NCI-H82 treated with DMSO at 0.1 percent for 48 hours (cell line): ENCODE measurements at regions not wholly inside any gene's neighbourhood (a gene's known extent, or its start where the extent isn't known, plus 50 kb on each side); places are given as distances from the start of the nearest gene placed in this dataset.
A peak's percentile ranks its signal among the peaks of the same experiment; 100 is the strongest.
"Not testable (repeated sequence)": the region's sequence is repeated elsewhere in the genome, so short reads cannot be mapped to it uniquely, and the experiment has no call there.

Experiments
- DNase-seq: peaks from one replicate; lab custom pipeline; 2025; ENCODE audit not compliant: unreplicated experiment; lab: John Stamatoyannopoulos, UW

DNA sequence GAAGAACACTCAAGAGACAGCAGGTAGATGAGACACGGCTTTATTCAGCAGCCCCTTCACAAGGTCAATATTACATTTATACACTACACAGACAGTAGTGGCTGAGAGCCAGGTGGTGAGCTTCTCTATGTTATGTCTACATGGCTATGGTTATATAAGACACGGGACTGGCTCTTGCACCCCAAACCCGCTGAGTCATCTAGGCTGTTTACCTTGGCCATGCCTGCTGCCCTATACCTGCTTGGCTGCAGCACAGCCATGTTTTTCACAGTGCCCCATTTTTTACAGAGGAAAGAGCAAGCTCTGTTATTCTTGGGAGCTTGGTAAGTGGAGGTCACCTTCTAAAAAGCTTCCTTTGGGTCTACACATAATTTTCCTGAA, 231.6 kb downstream of the IGSF11 start:
- no peak for DNase-seq

DNA sequence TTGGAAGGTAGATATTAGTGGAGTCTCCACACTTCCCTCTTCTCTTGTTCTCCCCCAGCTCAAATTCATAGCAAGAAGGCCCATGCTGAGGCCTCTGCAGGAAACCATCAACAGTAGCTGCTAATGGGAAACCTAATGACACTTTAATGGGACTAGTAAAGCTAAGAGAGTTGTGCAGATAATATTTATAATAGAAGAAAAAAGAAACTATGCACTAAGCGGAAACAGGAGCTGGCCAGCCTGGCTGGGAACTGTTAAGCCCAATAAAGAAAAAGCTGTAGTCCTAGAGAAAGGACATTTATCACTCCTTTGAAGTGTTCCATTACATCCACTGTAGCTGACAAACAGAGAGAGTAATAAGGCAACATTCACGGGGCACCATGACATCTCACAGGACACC, 229.6 kb downstream of the IGSF11 start:
- no peak for DNase-seq

DNA sequence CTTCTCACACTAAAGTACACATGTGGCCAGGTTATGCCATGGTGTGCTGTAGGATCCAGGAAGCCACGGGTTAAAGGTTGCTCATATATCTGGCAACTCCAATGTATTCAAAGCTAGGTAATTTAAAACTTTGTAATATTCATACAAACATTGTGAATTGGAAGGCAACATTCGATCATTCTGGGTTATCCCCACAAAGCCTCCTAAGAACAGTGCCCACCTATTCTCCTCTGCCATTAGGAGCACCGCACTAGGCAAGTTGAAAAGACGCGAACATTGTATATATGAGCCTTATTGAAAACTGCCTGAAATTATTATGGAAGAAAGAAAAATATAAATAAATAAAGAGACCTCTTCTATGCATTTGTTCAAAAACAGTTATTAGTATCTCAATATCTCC, 228.2 kb downstream of the IGSF11 start:
- DNase-seq, result no peak

DNA sequence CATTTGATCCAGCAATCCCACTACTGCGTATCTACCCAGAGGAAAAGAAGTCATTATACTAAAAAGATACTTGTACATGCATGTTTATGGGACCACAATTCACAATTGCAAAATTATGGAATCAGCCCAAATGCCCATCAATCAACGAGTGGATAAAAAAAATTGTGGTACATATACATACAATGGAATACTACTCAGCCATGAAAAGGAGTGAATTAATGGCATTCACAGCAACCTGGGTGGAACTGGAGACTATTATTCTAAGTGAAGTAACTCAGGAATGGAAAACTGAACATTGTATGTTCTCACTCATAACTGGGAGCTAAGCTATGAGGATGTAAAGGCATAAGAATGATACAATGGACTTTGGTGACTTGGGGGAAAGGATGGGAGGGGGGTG, 227.3 kb downstream of the IGSF11 start:
- DNase-seq, result not testable (repeated sequence)

DNA sequence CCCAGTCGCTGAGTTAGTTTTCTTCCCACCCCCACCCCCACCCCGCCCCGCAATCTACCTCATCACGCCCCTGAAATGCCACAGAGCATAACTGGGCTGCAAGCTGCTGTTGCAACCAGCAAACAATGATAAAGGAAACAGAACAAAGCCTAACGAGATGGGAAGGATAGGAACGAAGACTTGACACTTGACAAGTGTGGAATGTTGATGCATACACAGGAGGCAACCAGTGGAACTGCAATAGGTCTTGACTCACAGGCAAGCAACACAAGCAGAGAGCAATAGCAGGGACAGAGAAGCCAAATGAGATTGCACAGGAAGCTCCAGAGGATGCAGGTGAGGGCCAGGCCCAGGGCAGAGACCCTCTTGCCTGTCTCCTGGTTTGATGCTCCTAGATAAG, 225.9 kb downstream of the IGSF11 start:
- DNase-seq, result no peak

DNA sequence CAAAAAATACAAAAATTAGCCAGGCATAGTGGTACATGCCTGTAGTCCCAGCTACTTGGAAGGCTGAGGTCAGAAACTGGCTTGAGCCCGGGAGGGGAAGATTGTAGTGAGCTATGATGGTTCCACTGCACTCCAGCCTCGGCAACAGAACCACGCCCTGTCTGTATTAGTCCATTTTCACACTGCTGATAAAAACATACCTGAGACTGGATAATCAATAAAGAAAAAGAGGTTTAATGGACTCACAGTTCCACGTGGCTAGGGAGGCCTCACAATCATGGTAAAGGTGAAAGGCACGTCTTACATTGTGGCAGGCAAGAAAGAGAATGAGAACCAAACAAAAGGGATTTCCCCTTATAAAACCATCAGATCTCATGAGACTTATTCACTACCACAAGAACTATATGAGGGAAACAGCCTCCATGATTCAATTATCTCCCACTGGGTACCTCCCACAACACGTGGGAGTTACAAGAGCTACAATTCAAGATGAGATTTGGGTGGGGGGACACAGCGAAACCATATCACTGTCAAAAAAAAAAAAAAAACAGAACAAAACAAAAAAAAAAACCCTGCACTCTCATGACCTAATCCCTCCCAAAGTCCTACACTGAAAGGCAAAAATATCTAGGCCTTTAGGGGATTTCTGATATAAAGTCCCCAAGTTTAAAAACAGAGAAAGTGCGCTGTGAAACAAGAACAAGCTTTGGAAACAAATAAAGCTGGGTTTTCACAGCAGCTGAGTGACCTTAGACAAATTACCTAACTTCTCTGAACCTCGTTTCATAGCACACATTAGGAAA, 224.7 kb downstream of the IGSF11 start:
- DNase-seq, result no peak

DNA sequence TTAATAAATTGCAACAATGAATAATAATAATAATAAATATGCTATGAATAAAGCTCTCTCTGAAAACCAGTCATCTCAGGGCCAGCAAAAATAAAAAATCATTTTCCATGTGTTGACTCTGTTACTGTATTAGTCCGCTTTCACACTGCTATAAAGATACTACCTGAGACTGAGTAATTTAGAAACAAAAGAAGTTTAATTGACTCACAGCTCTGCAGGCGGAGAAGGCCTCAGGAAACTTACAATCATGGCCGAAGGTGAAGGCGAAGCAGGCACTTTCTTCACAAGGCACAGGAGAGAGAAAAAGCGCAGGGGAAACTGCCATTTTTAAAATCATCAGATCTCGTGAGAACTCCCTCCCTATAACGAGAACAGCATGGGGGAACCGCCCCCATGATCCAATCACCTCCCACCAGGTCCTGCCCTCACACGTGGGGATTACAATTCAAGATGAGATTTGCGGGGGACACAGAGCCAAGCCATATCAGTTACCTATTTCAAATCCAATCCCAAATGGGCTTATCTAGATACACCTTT, 224.1 kb downstream of the IGSF11 start:
- DNase-seq, result no peak

DNA sequence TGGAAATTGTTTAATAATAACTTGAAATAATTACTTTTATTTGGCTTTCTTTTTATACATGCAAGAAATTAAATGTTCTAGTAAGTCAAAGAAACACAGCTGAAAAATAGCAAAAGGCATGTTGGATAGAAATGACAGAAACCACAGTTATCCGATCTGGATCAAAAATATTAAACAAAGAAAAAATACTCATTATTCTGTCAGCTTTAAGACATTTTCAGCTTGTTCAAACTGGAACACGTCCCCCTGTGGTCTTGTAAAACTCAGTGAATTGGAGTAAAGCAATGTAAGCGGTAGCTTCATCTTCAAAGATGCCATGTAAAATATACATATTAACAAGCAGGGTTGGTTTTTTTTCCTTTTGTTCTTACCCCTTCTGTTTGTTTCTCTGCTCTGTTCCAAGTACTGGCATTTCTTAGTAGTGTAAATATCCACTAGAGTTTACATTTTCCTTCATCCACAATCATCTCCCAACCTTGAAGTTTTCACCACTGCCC, 223.4 kb downstream of the IGSF11 start:
- no peak for DNase-seq

DNA sequence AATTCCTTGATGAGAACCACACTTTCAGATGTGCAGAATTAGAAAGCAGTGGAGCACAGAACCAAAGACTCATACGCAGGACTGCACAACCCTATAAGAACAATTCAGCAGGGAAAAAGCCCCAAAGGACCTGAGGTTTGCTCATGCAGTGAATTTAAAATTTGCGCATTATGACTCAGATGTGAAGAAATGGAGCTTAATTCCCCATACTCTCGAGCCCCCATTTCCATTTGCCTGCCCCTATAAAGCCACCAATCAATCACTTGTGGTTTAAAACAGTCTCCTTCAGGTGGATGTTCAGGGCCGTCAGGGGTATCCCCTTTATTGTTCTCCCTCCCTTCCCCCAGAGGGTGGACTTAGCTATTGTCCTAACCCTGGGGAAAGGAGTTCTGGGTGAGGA, 221.2 kb downstream of the IGSF11 start:
- DNase-seq, result no peak

DNA sequence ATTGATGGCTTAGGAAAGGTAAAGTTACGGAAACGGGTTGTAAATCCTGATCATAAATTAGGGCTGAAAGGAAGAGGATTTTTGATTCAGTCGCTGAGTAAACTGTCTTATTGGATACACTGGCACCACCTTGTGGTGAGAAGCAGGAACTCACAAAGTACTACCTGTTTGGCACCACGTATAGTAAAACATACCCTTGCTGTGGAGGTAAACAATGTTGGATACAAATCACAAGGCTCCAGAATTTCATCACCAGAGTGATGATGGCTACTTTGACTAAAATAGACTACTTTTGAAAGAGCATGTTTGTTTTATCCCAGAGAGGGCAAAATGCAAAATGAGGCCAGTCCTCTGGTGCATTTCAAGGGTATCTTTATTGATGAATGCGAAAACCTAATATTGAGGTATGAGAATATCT, 216.9 kb downstream of the IGSF11 start:
- DNase-seq, result peak; percentile 72

DNA sequence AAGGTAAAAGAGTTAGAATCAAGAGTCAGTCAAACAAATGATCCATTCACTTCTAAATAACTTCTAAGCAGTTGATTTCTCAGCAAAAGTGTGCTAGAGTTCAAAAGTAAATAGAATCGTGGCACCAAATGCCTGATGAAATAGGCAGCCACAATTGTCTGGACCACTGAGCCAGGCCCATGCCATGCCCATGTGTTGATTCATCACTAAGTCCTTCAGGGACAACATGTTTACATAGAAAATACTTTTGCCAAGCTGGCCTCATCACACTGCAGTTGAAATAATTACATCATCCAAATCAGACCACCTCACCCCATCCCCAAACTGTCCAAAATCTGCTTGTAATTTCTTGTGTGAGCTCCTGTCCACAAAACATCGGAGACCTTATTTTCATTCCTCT, 216.3 kb downstream of the IGSF11 start:
- DNase-seq, result no peak

DNA sequence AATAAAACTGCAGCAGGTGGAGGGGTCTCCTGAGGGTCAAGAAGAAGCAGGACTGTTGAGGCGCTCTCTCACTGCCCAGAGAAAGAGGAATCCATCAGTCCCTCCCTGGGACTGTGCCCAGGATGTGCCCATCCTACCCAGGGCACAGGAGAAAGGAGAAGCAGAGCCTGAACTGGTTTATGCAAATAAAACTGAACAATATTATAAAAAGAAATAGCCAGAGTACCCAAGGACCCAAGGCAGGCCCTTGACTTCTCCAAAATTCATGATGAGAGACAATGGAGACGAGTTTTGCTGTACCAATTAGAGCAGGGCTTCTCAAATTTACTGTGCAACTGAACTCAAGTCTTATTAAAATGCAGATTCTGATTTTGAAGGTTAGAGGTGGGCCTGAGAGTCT, 211.0 kb downstream of the IGSF11 start:
- no peak for DNase-seq

DNA sequence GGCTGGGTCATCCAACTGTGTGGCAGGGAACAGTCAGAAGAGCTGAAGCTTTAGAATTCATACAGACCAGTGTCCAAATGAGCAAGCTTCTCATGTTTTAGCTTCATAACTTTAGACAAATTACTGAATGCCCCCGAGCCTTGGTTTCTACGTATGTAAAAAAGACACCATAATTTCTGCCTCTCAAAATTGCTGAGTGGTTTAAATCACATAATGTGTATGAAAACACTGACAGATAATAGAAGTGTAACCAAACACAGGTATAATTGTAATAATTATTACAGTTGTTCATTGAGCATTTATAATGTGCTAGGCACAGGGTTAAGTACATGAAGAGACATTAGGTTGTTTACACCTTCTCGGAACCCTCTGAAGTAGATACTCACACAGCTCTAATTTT, 207.2 kb downstream of the IGSF11 start:
- DNase-seq, result no peak

DNA sequence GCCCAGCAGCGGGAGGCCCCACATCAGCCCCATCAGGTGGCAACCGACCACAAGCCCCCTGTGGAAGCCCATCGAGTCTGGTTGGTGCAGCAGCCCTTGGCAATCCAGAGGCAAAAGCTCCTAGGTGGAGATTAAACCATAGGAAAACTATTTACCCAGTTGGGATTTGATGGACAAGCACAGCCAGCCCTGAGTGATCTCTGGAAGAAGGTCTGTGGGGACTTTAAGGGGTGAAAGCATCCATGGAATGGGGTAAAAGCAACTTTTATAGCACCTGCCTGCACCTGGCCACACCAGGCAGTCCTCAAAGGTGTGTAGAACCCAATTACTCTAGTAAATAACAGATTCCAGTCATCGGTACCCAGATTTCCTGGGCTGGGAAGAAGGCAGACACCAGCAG, 206.3 kb downstream of the IGSF11 start:
- DNase-seq, result no peak

DNA sequence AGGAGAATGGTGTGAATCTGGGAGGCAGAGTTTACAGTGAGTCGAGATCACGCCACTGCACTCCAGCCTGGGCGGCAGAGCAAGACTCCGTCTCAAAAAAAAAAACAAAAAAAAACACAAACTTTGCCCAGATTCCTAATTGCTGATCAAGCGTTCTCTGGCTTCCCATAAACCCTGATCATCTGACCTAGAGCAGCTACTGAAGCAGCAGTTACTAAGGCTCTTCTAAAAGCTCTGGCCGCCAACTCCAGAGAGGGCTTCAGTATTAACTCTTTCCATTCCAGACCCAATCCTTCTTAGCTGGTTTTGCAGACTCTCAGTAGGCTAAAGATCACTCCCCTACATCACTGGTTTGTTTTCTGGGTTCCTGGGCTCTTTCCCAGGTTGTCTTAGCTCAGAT, 201.6 kb downstream of the IGSF11 start:
- no peak for DNase-seq

DNA sequence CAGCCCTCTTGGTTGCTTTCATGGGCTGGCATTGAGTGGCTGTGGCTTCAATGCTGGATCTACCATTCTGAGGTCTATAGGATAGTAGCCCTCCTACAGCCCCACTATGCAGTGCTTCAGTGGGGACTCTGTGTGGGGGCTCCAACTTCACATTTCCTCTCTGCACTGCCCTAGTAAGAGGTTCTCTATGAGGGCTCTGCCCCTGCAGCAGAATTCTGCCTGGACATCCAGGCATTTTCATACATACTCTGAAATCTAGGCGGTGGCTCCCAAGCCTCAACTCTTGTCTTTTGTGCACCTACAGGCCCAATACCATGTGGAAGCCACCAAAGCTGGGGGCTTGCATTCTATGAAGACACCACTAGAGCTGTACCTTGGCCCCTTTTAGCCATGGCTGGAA, 195.8 kb downstream of the IGSF11 start:
- no peak for DNase-seq

DNA sequence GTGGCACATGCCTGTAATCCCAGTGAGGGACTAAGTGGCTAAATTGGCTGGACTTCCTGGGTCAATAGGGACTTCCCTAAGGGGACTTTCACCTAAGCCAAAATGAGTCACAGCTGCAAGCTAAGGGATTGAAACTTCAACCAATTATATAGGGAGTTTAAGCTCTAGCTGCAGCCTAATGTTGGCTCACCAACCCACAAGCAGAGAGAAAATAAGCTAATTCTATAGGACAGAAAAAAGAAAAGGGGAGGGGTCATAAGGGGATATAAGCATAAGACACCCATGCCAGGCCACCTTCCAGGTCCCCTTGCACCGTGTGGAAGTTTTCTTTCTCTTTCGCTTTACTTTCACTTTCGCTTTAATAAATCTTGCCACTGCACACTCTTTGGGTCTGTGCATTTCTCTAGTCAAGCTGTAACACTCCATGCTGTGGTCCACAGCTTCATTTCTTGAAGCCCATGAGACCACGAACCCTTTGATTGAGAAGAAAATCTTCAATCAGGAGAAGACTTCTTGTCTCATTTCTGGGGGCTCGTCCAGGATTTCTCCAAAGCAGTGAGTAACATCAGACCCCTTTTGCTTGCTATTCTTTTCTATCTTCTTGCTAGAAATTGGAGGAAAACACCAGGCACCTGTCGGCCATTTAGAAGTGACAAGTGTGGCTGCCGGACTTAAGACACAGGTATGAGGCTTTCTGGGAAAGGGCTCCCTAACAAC, 192.3 kb downstream of the IGSF11 start:
- no peak for DNase-seq

DNA sequence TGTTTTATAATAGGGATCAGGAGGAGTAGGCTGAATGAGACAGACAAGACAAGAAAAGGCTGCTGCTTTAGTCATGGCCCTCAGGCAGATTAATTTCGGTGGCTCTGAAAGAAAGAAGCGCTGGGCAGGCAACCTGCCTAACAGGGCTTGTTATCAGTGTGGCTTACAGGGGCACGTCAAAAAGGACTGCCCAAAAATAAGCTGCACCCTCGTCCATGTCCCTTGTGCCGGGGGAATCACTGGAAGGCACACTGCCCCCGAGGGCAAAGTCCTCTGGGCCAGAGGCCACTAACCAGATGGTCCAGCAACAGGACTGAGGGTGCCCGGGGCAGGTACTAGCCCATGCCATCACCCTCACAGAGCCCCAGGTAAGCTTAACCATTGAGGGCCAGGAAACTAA, 188.5 kb downstream of the IGSF11 start:
- no peak for DNase-seq
